HEK293T (cell line): ENCODE measurements at regions not wholly inside any gene's neighbourhood (a gene's known extent, or its start where the extent isn't known, plus 50 kb on each side); places are given as distances from the start of the nearest gene placed in this dataset.

Experiments used
- ELF4 ChIP-seq: fragments of 450-650 bp; IDR thresholded peaks from 2 replicates; pipeline ENCODE4 v1.6.1; 2017; ENCODE audit warnings: antibody characterized with exemption
- FOXK2 ChIP-seq: fragments of 450-650 bp; IDR thresholded peaks from 2 replicates; pipeline ENCODE4 v1.6.1; 2016; ENCODE audit warnings: mild to moderate bottlenecking
- NFRKB ChIP-seq: fragments of 450-650 bp; IDR thresholded peaks from 2 replicates; pipeline ENCODE4 v1.6.1; 2016; ENCODE audit warnings: mild to moderate bottlenecking, moderate library complexity
- TARDBP ChIP-seq: fragments of 450-650 bp; IDR thresholded peaks from 2 replicates; pipeline ENCODE4 v1.6.1; 2016

GRCh38 chr5:2185646-2186471 lies 303.1 kb upstream of the IRX4 start:
- no peak for TF ChIP-seq TARDBP
- TF ChIP-seq NFRKB, result no peak
- no peak for TF ChIP-seq ELF4
- TF ChIP-seq FOXK2, result no peak
